Trophoblast cell (in vitro differentiated cells and primary cell): ENCODE measurements at regions not wholly inside any gene's neighbourhood (a gene's known extent, or its start where the extent isn't known, plus 50 kb on each side); places are given as distances from the start of the nearest gene placed in this dataset.
"Not testable (repeated sequence)": the region's sequence is repeated elsewhere in the genome, so short reads cannot be mapped to it uniquely, and the experiment has no call there.

Experiments used
- DNase-seq, 2 donors: peaks; one replicate each; pipeline ENCODE4 v3.0.0-alpha.2; 2016
- H2AFZ ChIP-seq: 2 replicates; pipeline ENCODE4 v1.6.1; 2013; ENCODE audit warnings: low read length, moderate library complexity, mild to moderate bottlenecking; ENCODE audit not compliant: insufficient read depth, poor library complexity
- H2AK5ac ChIP-seq: 2 replicates; pipeline ENCODE4 v1.6.1; 2013; ENCODE audit warnings: mild to moderate bottlenecking, low read length
- H2BK120ac ChIP-seq: 2 replicates; pipeline ENCODE4 v1.6.1; 2013; ENCODE audit warnings: low read length, mild to moderate bottlenecking, moderate library complexity; ENCODE audit not compliant: insufficient read depth, poor library complexity
- H2BK12ac ChIP-seq: 2 replicates; pipeline ENCODE4 v1.6.1; 2013; ENCODE audit warnings: mild to moderate bottlenecking, low read length, moderate library complexity
- H2BK5ac ChIP-seq: 2 replicates; pipeline ENCODE4 v1.6.1; 2013; ENCODE audit warnings: low read length, low read depth, moderate library complexity, mild to moderate bottlenecking; ENCODE audit not compliant: poor library complexity
- H3K14ac ChIP-seq: 2 replicates; pipeline ENCODE4 v1.6.1; 2013; ENCODE audit warnings: mild to moderate bottlenecking, low read length
- H3K18ac ChIP-seq: 2 replicates; pipeline ENCODE4 v1.6.1; 2013; ENCODE audit warnings: mild to moderate bottlenecking, low read length
- H3K23ac ChIP-seq: 2 replicates; pipeline ENCODE4 v1.6.1; 2013; ENCODE audit warnings: low read length
- H3K27ac ChIP-seq: 2 replicates; pipeline ENCODE4 v1.5.1; 2013; ENCODE audit warnings: low read depth, mild to moderate bottlenecking, inconsistent platforms, low read length, moderate library complexity
- H3K27me3 ChIP-seq: 2 replicates; pipeline ENCODE4 v1.6.1; 2013; ENCODE audit warnings: inconsistent platforms, mild to moderate bottlenecking, low read length, moderate library complexity; ENCODE audit not compliant: insufficient read depth
- H3K36me3 ChIP-seq, 2 experiments: 1 replicate in 1 of 2; 2 replicates in 1 of 2; pipeline ENCODE4 v1.6.1; 2013; ENCODE audit warnings: low read length in 2 of 2, mild to moderate bottlenecking in 2 of 2, moderate library complexity in 1 of 2; ENCODE audit not compliant: insufficient read depth in 2 of 2, control insufficient read depth in 1 of 2
- H3K4ac ChIP-seq: 2 replicates; pipeline ENCODE4 v1.6.1; 2013; ENCODE audit warnings: low read depth, mild to moderate bottlenecking, low read length, moderate library complexity
- H3K4me1 ChIP-seq, 2 experiments: 1 replicate in 1 of 2; 2 replicates in 1 of 2; pipeline ENCODE4 v1.6.1; 2013; ENCODE audit warnings: low read length in 2 of 2, mild to moderate bottlenecking in 2 of 2, moderate library complexity in 1 of 2; ENCODE audit not compliant: insufficient read depth in 2 of 2, control insufficient read depth in 1 of 2
- H3K4me2 ChIP-seq: 2 replicates; pipeline ENCODE4 v1.6.1; 2013; ENCODE audit warnings: inconsistent platforms, mild to moderate bottlenecking, low read length, moderate library complexity
- H3K4me3 ChIP-seq: 2 replicates; pipeline ENCODE4 v1.5.1; 2013; ENCODE audit warnings: mild to moderate bottlenecking, low read depth, low read length, inconsistent platforms
- H3K79me1 ChIP-seq: one replicate; pipeline ENCODE4 v1.6.1; 2013; ENCODE audit warnings: low read length
- H3K79me2 ChIP-seq: 2 replicates; pipeline ENCODE4 v1.6.1; 2013; ENCODE audit warnings: low read length, mild to moderate bottlenecking; ENCODE audit not compliant: control insufficient read depth, insufficient read depth, poor library complexity
- H3K9ac ChIP-seq: 2 replicates; pipeline ENCODE4 v1.6.1; 2013; ENCODE audit warnings: mild to moderate bottlenecking, low read length
- H3K9me3 ChIP-seq: 2 replicates; pipeline ENCODE4 v1.6.1; 2013; ENCODE audit warnings: low read depth, mild to moderate bottlenecking, control low read depth, inconsistent platforms, low read length; ENCODE audit not compliant: insufficient read depth
- H4K12ac ChIP-seq: 2 replicates; pipeline ENCODE4 v1.6.1; 2013; ENCODE audit warnings: low read depth, mild to moderate bottlenecking, low read length, moderate library complexity
- H4K8ac ChIP-seq: 2 replicates; pipeline ENCODE4 v1.6.1; 2013; ENCODE audit warnings: low read depth, mild to moderate bottlenecking, low read length, moderate library complexity
- H4K91ac ChIP-seq: one replicate; pipeline ENCODE4 v1.6.1; 2013; ENCODE audit warnings: low read depth, mild to moderate bottlenecking, low read length, moderate library complexity
- WGBS: extraction: QIAGEN DNeasy Blood & Tissue Kit; methylation state at CpG from one replicate; pipeline ENCODE4 v1.1.7; 2013; ENCODE audit warnings: missing lambda C conversion rate; ENCODE audit not compliant: insufficient read length, insufficient coverage; ENCODE audit errors: extremely low coverage; 5-methylcytosine and 5-hydroxymethylcytosine counted together

- no peak overlapping the region for H3K18ac ChIP-seq
- WGBS, result no CpG with 5 or more reads among the region's 11 CpGs
These were observed 80.8 kb downstream of the SHANK2 start for GRCh38 chr11:71171576-71171975.

GRCh38 chr11:71170624-71171423, 81.6 kb downstream of the SHANK2 start:
- Histone ChIP-seq H2BK120ac (no peak overlapping the region), H2AK5ac (no peak overlapping the region), H3K36me3 (peaks cover 0 to 4% of the 10 kb centered on the region in 2 experiments), H2BK5ac (no peak overlapping the region), H3K18ac (no peak overlapping the region), H3K9ac (no peak overlapping the region), H3K4me2 (no peak overlapping the region), H3K79me2 (no peaks in the 10 kb centered on the region), H3K27me3 (no peaks in the 10 kb centered on the region), H2BK12ac (no peak overlapping the region), H3K4me1 (no peaks in the 10 kb centered on the region), H3K4ac (no peak overlapping the region), H3K14ac (no peak overlapping the region), H3K23ac (no peak overlapping the region), H4K12ac (no peak overlapping the region), H4K8ac (no peak overlapping the region), H2AFZ (no peak overlapping the region), H3K4me3 (no peak overlapping the region), H3K9me3 (peaks cover 2% of the 10 kb centered on the region), H3K79me1 (no peaks in the 10 kb centered on the region), H4K91ac (no peak overlapping the region), H3K27ac (no peak overlapping the region)
- DNase-seq, result no peak
- WGBS, result no CpG with 5 or more reads among the region's 31 CpGs

More at GRCh38 chr11:71171576-71171975, 80.8 kb downstream of the SHANK2 start:
- DNase-seq, result no peak
- no peak overlapping the region for H3K23ac ChIP-seq
- H2AK5ac ChIP-seq, result no peak overlapping the region
- no peak overlapping the region for H2BK12ac ChIP-seq
- no peak overlapping the region for H4K12ac ChIP-seq
- no peaks in the 10 kb centered on the region for H3K27me3 ChIP-seq
- peaks cover 2% of the 10 kb centered on the region for H3K9me3 ChIP-seq
- H3K4me3 ChIP-seq, result no peak overlapping the region
- peaks cover 0 to 4% of the 10 kb centered on the region in 2 experiments for H3K36me3 ChIP-seq
- H3K4me2 ChIP-seq, result no peak overlapping the region
- no peak overlapping the region for H2BK5ac ChIP-seq
- no peak overlapping the region for H3K14ac ChIP-seq
- no peak overlapping the region for H3K27ac ChIP-seq
- H4K91ac ChIP-seq, result no peak overlapping the region
- no peak overlapping the region for H3K9ac ChIP-seq
- H3K4ac ChIP-seq, result no peak overlapping the region
- H3K79me2 ChIP-seq, result no peaks in the 10 kb centered on the region
- H3K79me1 ChIP-seq, result no peaks in the 10 kb centered on the region
- H2AFZ ChIP-seq, result no peak overlapping the region
- no peaks in the 10 kb centered on the region for H3K4me1 ChIP-seq
- H4K8ac ChIP-seq, result no peak overlapping the region
- H2BK120ac ChIP-seq, result no peak overlapping the region

GRCh38 chr11:71169313-71169712, 83.1 kb downstream of the SHANK2 start:
- no peak overlapping the region for H2AFZ ChIP-seq
- no peaks in the 10 kb centered on the region for H3K4me1 ChIP-seq
- H3K14ac ChIP-seq, result no peak overlapping the region
- H4K91ac ChIP-seq, result no peak overlapping the region
- H2BK120ac ChIP-seq, result no peak overlapping the region
- H3K4me3 ChIP-seq, result no peak overlapping the region
- no peaks in the 10 kb centered on the region for H3K79me2 ChIP-seq
- no peak overlapping the region for H2BK12ac ChIP-seq
- DNase-seq, result no peak
- H3K36me3 ChIP-seq, result peaks cover 2 to 4% of the 10 kb centered on the region in 2 experiments
- no peak overlapping the region for H3K4ac ChIP-seq
- no peaks in the 10 kb centered on the region for H3K79me1 ChIP-seq
- WGBS, result no CpG with 5 or more reads among the region's 8 CpGs
- H3K9ac ChIP-seq, result no peak overlapping the region
- peaks cover 2% of the 10 kb centered on the region for H3K9me3 ChIP-seq
- no peaks in the 10 kb centered on the region for H3K27me3 ChIP-seq
- H2BK5ac ChIP-seq, result no peak overlapping the region
- H4K12ac ChIP-seq, result no peak overlapping the region
- no peak overlapping the region for H3K27ac ChIP-seq
- H3K23ac ChIP-seq, result no peak overlapping the region
- no peak overlapping the region for H3K4me2 ChIP-seq
- no peak overlapping the region for H4K8ac ChIP-seq
- H3K18ac ChIP-seq, result no peak overlapping the region
- no peak overlapping the region for H2AK5ac ChIP-seq

- H2BK12ac ChIP-seq, H4K91ac ChIP-seq, H3K18ac ChIP-seq, H3K27me3 ChIP-seq, H3K36me3 ChIP-seq, H2AFZ ChIP-seq, H3K9ac ChIP-seq, H3K4me2 ChIP-seq, H4K12ac ChIP-seq, H2BK5ac ChIP-seq, H2AK5ac ChIP-seq, H3K14ac ChIP-seq, H2BK120ac ChIP-seq, H3K4ac ChIP-seq, H3K4me3 ChIP-seq, H3K9me3 ChIP-seq, H4K8ac ChIP-seq, H3K79me2 ChIP-seq, H3K27ac ChIP-seq, H3K4me1 ChIP-seq, H3K23ac ChIP-seq, H3K79me1 ChIP-seq, DNase-seq: not testable (repeated sequence)
- no CpG with 5 or more reads among the region's 31 CpGs for WGBS
These were observed 84.6 kb downstream of the SHANK2 start for GRCh38 chr11:71167814-71168213.
